GM18858 (cell line): ENCODE measurements at regions not wholly inside any gene's neighbourhood (a gene's known extent, or its start where the extent isn't known, plus 50 kb on each side); places are given as distances from the start of the nearest gene placed in this dataset.

ENCODE experiments used
- ATAC-seq: cut with Tn5 transposase; IDR thresholded peaks from one replicate; pipeline ENCODE4 v1.9.1; 2021; ENCODE audit not compliant: unreplicated experiment

- no peak for ATAC-seq
These were observed 109.4 kb upstream of the LRRN1 start for GRCh38 chr3:3689601-3690375.

- no peak for ATAC-seq
These were observed 112.2 kb upstream of the LRRN1 start for GRCh38 chr3:3686907-3687648.

DNA sequence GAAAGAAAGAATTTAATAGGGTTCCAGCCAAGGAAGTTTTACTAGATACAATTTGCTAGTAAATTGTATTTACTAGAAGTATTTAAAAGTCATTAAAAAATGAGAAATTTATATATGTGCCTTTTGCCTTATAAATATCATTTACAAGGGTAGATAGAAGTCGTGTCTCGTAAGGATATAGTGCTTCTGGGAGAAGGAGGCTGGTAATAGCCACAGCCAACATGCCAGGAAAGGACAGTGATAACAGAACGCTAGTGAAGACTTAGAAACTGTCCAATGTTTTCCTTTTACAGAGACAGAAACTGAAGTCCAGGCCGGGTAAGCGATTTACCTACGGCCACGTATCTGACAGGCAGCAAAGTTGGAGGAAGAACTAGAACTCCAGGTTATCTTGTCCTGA, 113.5 kb upstream of the LRRN1 start:
- ATAC-seq: no peak

DNA sequence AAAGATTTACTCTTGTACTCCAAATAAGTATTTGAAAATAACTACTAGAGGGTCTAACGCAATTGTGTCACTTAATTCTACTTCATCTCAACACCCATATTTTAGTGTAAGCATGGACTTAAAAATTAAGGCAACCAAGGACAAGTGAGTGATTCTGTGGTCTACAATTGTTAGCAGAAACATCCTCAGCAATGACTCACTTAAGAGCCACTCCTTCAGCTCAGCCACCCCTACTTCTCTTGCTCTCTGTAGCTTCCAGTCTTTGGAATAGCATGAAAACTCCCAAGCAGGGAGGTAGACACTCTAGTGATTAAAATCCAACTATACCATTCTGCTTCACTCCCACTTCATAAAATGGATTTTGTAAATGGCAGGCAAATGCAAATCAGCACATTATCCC, 116.0 kb upstream of the LRRN1 start:
- ATAC-seq: no peak

DNA sequence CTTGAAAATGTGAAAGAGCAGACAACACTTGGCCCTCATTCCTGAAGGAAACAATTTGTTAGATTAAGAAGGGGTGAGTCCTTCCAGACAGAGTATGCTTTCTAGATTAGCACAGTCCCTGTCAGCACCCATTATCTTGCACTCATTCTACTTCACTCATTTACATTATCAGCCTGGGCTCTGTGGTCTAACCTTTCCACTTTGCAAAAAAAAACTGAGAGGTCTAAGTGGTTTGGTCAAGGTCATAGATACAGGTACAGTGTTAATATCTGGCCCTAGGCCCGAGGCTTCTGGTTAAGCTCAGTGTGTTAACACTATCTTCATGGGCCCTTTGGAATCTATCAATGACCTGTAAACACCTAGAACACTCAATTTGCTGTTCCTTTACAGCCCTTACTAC, 123.4 kb upstream of the LRRN1 start:
- no peak for ATAC-seq

DNA sequence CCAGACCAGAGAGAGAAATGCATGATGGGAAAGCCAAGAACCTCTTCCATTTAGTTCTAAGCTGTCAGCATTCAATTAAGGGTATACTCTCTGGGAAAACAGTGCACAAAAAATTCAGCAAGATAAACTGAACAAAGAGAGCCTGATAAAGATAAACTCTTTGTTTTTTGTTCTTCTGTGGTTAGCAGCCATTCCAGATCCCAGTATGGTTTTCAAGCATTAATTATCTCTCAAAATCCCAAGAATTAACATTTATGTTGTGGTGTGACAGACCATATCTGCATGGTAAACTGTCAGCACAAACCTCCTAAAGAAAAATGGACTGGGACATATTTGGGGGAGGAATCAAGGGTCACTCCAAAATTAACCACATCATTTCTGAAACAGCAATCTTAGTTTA, 124.0 kb upstream of the LRRN1 start:
- ATAC-seq: no peak

GRCh38 chr3:3666664-3667063, 132.6 kb upstream of the LRRN1 start:
- peak; percentile 99 for ATAC-seq

DNA sequence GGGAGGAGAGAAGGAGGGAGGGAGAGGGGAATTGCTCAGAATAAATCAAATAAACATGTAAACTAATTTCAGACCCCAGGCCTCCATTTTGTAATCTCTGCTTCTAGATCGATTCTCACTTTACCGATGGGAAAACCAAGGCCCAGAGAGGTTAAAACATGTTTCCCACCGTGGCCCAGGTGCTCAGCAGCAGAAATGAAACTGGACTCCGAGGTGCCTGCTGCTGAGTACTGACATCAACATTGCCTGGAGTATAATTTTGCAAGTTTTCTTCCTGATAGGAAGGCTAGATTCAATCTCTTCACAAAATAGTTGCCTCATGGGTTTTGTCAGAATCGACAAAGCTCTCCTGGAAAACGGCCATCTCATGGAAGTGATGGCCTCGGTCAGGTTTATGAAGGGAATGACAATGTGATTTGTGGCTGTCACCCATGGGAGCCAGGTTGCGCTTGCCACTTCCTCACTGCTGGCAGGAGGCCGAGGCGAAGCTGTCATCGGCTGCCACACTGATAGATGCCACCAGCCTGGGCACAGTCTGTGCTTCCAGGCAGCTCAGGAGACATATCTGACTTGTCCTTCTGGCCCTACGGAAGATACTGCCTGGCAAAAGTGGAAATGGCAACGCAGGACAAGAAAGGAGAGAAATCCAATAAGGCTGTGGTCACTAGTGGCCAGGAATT, 133.1 kb upstream of the LRRN1 start:
- ATAC-seq: peak; percentile 37

DNA sequence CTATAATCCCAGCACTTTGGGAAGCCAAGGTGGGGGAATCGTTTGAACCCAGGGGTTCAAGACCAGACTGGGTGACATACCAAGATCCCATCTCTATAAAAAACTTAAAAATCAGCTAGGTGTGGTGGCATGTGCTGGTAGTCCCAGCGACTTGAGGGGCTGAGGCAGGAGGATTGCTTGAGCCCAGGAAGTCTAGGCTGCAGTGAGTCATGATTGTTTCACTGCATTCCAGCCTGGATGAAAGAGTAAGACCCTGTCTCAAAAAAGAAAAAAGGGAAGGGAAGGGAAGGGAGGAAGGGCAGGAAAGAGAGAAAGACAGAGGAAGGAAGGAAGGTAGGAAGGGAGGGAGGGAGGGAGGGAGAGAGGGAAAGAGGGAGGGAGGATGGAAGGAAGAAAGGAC, 133.7 kb upstream of the LRRN1 start:
- no peak for ATAC-seq

DNA sequence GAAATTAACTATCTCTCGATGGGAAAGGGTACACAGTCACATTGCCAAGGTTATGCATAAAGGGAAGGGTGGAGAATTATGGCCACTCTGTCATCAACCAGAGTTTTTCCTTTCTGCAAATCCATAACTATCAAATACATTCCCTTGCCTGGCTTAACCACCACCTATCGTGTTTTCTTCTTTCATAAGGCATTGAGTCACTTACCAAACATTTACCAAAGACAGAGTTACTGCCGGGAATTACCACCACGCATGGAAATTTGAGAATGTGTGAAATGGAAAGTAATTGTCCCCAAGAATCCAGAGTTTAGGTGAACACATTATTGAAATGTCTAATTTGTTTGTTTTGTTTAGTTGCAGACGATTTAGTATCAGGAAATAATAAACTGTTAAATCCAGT, 134.3 kb upstream of the LRRN1 start:
- no peak for ATAC-seq

DNA sequence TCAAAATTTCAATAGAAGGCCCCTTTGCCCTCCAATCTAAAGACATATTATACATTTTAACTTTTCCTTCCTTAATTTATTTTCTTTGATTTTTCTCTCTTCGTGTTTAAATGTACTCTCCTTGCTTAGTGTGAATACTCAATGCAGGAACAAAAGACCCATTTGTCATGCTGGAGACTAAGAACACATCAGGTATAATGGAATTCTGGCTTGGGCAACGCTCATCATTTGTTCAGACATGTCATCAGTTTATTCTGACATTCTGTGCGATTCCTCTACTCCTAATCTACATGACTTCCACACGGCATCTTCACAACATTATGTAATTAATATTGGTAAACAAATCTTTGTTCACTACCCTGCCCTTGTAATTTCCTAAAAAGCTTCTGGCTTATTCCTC, 136.6 kb upstream of the LRRN1 start:
- no peak for ATAC-seq

DNA sequence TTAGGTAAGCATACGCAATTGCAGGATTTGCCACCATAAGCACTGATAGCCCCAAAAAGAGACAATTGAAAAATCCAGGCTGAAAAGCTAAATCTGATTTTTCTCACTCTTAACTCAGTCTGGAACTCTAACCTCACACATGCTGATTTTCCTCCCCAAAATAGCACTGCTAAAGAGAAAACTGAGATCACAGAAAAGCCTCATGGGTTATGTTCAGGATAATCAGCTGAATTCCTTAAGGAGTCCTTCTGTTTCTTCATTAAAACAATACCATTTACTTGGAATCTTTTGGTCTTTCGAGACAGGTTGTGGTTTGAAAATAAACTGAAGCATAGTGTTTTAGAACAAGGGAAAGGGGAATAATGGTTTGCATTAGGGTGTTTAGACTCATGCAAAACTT, 144.3 kb upstream of the LRRN1 start:
- ATAC-seq: no peak

GRCh38 chr3:3648988-3649679, 150.1 kb upstream of the LRRN1 start:
- ATAC-seq: no peak

DNA sequence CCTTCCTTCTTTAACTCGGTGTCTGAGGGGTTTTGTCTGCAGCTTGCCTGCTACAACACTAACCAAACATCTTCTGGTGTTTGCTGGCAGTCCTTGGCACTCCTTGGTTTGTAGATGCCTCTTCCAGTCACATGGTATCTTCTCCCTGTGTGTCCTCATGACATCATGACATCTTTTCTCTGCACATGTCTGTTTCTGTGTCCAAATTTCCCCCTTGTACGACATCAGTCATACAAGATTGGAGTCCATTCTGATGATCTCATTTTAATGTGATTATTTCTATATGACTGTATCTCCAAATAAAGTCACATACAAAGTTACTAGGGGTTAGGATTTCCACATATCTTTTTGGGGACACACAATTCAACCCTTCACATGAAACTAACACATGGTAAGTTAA, 152.3 kb upstream of the LRRN1 start:
- no peak for ATAC-seq

DNA sequence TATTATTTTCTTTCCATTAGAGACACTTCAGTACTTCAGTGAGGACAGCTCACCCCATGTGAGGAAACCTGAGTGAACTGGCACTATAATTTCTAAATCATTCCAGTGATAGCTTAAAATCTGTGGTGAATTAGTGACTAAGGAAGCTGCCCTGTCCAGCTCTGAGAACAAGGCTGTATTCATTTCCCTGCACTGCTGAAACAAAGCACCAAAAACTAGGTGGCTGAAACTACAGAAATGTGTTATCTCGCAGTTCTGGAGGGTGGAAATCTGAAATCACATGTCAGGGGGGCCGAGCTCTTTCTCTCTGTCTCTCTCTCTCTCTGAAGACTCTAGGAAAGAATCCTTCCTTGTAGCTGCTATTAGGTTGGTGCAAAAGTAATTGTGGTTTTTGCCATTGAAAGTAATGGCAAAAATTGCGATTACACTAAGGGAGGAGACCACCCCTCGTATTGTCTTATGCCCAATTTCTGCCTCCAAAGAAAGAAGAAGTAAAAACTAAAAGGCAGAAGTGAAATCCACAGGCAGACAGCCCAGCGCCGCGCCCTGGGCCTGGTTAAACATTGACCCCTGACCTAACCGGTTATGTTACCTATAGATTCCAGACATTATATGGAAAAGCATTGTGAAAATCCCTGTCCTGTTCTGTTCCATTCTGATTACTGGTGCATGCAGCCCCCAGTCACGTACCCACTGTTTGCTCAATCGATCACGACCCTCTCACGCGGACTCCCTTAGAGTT, 153.0 kb upstream of the LRRN1 start:
- peak; percentile 70 for ATAC-seq

DNA sequence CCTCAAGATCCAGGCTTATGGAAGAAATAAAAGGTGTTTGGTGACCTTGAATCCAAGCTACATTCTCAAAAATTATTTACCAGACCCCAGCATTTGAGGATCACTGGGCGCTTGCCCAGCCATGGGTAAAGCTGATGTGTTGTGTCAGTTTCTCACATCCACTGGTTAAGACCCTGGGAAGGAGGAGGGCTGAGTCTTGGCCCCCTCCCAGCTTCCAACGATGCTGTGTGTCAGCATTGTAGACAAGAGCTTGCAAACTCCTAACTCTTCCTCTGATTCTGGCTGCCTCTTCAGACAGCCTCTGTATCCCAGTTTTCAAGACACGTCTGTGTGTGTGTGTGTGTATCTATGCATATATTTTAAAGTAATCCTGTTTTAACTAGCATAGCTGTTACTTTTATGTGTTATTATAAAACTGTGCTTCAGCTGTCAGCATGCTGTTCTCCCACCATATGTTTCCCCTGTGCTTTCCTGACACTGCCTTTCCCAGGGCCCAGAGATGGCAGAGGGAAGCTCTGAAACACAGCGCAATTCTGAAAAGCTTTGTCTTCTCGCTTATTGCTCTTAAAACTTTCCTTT, 157.3 kb upstream of the LRRN1 start:
- no peak for ATAC-seq

GRCh38 chr3:3639078-3639477, 160.2 kb upstream of the LRRN1 start:
- ATAC-seq: no peak

DNA sequence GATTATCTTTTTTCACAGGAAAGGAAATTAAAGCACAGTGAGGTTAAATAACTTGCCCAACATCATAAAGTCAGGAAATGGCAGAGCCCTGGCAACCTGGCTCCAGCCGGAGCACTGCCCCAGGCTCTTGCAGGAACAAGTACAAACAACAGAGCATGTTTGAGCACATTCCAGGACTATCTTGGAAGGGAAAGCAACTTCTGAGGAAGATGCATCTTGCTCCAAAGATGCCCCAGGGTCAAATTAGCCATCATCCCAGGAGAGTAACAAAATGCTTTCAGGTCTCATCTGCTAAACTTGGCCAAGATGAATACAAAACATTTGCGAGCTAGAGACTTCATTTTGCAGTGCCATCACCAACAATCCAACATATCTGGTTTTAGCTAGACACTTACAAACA, 162.4 kb upstream of the LRRN1 start:
- no peak for ATAC-seq

DNA sequence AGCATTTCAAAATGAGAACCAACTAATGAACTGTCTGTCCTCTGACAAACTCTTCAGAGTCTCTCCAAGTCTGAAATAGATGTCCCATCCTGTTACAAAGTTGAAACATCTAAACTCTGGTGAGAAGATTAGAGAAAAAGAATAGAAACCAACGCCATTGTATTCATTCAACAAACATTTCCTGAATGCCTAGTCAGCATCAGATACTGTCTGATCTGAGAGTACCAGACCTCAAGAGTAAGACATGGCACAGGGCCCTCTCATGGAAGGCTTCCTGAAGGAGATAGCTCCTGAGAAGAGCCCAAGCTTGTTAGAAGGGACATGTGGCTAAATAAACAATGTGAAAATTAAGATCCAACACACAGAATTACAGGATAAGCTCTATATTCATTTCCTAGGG, 164.1 kb upstream of the LRRN1 start:
- ATAC-seq: no peak

- ATAC-seq: no peak
These were observed 164.9 kb upstream of the LRRN1 start for GRCh38 chr3:3634326-3634725.
